Mesenteric fat pad (tissue), 1 donor: ENCODE measurements at regions not wholly inside any gene's neighbourhood (a gene's known extent, or its start where the extent isn't known, plus 50 kb on each side); places are given as distances from the start of the nearest gene placed in this dataset.

Experiments used
- DNase-seq: peaks from one replicate; pipeline ENCODE4 v3.0.0-alpha.2; 2020; ENCODE audit warnings: low spot score
- donor health status: DM: yes; HTN: yes; CAD: no.

GRCh38 chr7:49247759-49248158 is 323.4 kb downstream of the CDC14C start:
- no peak for DNase-seq

GRCh38 chr7:49255054-49255453 is 330.7 kb downstream of the CDC14C start:
- no peak for DNase-seq

- DNase-seq, result no peak
Observed at GRCh38 chr7:49260538-49260937, 336.2 kb downstream of the CDC14C start.

GRCh38 chr7:49261928-49262327 is 337.6 kb downstream of the CDC14C start:
- DNase-seq, result no peak

- no peak for DNase-seq
Observed at GRCh38 chr7:49264530-49264929, 340.2 kb downstream of the CDC14C start.

- no peak for DNase-seq
Observed at GRCh38 chr7:49273897-49274296, 349.6 kb downstream of the CDC14C start.

GRCh38 chr7:49279891-49280290 is 355.5 kb downstream of the CDC14C start:
- DNase-seq, result no peak

GRCh38 chr7:49287653-49288052 is 363.3 kb downstream of the CDC14C start:
- DNase-seq, result no peak

GRCh38 chr7:49294611-49295010 is 370.3 kb downstream of the CDC14C start:
- DNase-seq, result no peak

- DNase-seq, result no peak
Observed at GRCh38 chr7:49295146-49295545, 370.8 kb downstream of the CDC14C start.

GRCh38 chr7:49297958-49298357 is 373.6 kb downstream of the CDC14C start:
- DNase-seq, result no peak

GRCh38 chr7:49308787-49309186 is 384.4 kb downstream of the CDC14C start:
- no peak for DNase-seq

- DNase-seq, result no peak
Observed at GRCh38 chr7:49320083-49320482, 395.7 kb downstream of the CDC14C start.

- DNase-seq, result no peak
Observed at GRCh38 chr7:49321843-49322242, 397.5 kb downstream of the CDC14C start.

- no peak for DNase-seq
Observed at GRCh38 chr7:49322476-49322875, 398.1 kb downstream of the CDC14C start.

- DNase-seq, result no peak
Observed at GRCh38 chr7:49324040-49324439, 399.7 kb downstream of the CDC14C start.

- DNase-seq, result no peak
Observed at GRCh38 chr7:49324707-49325106, 400.4 kb downstream of the CDC14C start.

GRCh38 chr7:49325571-49325970 is 401.2 kb downstream of the CDC14C start:
- DNase-seq, result no peak

- no peak for DNase-seq
Observed at GRCh38 chr7:49327155-49327554, 402.8 kb downstream of the CDC14C start.

- DNase-seq, result no peak
Observed at GRCh38 chr7:49333180-49333881, 409.0 kb downstream of the CDC14C start.

GRCh38 chr7:49341849-49342248 is 417.5 kb downstream of the CDC14C start:
- no peak for DNase-seq

- no peak for DNase-seq
Observed at GRCh38 chr7:49344556-49344955, 420.2 kb downstream of the CDC14C start.

GRCh38 chr7:49346195-49346899 is 422.0 kb downstream of the CDC14C start:
- DNase-seq, result no peak
